Activated naive CD8-positive, alpha-beta T cell (primary cell): ENCODE measurements at regions not wholly inside any gene's neighbourhood (a gene's known extent, or its start where the extent isn't known, plus 50 kb on each side); places are given as distances from the start of the nearest gene placed in this dataset.

Experiments used
- H3K27ac Mint-ChIP-seq: one replicate; pipeline ENCODE4 v1.8.0; 2021; ENCODE audit warnings: mixed read lengths
- H3K27me3 Mint-ChIP-seq: one replicate; pipeline ENCODE4 v1.8.0; 2021; ENCODE audit warnings: mixed read lengths
- H3K36me3 Mint-ChIP-seq: one replicate; pipeline ENCODE4 v1.8.0; 2021; ENCODE audit warnings: mixed read lengths
- H3K4me1 Mint-ChIP-seq: one replicate; pipeline ENCODE4 v1.8.0; 2021; ENCODE audit warnings: low read depth, mixed read lengths
- H3K4me3 Mint-ChIP-seq: one replicate; pipeline ENCODE4 v1.8.0; 2021; ENCODE audit warnings: mild to moderate bottlenecking, mixed read lengths
- H3K9me3 Mint-ChIP-seq: one replicate; pipeline ENCODE4 v1.8.0; 2021; ENCODE audit warnings: low read depth, mixed read lengths

DNA sequence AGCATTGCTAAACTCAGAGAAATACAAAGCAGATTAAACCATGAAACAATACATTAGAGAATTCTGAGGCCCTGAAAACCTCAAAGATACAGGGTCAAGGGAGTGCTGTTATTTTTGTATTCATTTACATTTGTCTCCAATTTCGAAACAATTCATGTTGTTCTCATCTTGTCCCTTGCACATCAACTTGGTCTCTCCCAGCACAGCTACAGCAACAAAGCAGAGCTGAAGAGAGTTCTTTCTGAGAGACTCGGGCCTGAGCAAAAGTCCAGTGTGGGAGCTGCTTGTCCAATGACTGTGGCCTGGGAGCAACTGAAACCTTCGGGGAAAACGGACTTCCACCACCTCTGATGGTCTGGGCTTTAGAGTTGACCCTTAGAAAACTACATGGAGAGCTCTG is 79.4 kb upstream of the CDKN3 start:
- H3K36me3 Mint-ChIP-seq, result no peaks in the 10 kb centered on the region
- H3K9me3 Mint-ChIP-seq, result no peaks in the 10 kb centered on the region
- peaks cover 1% of the 10 kb centered on the region for H3K27me3 Mint-ChIP-seq
- no peak overlapping the region for H3K4me3 Mint-ChIP-seq
- H3K4me1 Mint-ChIP-seq, result no peaks in the 10 kb centered on the region
- no peak overlapping the region for H3K27ac Mint-ChIP-seq

- H3K4me3 Mint-ChIP-seq, result no peak overlapping the region
- no peaks in the 10 kb centered on the region for H3K36me3 Mint-ChIP-seq
- peaks cover 3% of the 10 kb centered on the region for H3K27me3 Mint-ChIP-seq
- no peaks in the 10 kb centered on the region for H3K9me3 Mint-ChIP-seq
- H3K27ac Mint-ChIP-seq, result no peak overlapping the region
- no peaks in the 10 kb centered on the region for H3K4me1 Mint-ChIP-seq
Measured at GRCh38 chr14:54322246-54322645, 74.6 kb upstream of the CDKN3 start.

DNA sequence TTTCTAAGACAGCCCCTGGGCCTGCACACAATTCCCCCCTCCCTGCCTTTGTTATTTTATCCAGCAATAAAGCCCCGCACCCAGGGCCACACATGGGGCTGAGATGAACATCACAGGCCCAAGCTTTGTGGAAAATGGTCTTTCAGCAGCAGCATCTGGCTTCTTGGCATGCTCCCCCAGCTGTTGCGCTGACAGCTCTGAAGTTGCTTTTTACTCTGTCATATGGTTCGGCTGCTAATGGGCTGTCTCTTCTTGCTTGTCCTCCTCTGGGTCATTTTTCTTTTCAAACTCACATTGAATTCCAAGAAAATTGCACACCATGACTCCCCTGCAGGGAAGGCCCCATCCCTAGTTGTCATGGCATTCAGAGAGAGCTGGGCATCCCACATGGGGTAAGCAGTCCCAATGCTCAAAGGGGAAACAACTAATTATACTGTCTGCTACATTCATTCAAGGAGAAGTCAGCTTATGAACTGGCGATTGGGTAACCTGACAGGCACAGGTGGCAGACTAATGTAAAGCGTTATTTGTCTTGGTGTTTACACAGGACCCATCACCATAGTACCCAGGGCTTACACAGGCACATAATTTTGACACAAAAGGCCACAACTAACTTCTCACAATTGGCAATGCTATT is 74.0 kb upstream of the CDKN3 start:
- peaks cover 3% of the 10 kb centered on the region for H3K27me3 Mint-ChIP-seq
- H3K36me3 Mint-ChIP-seq, result no peaks in the 10 kb centered on the region
- H3K9me3 Mint-ChIP-seq, result no peaks in the 10 kb centered on the region
- no peak overlapping the region for H3K4me3 Mint-ChIP-seq
- H3K4me1 Mint-ChIP-seq, result no peaks in the 10 kb centered on the region
- no peak overlapping the region for H3K27ac Mint-ChIP-seq

- H3K4me1 Mint-ChIP-seq, result no peaks in the 10 kb centered on the region
- H3K4me3 Mint-ChIP-seq, result no peak overlapping the region
- H3K27ac Mint-ChIP-seq, result no peak overlapping the region
- H3K36me3 Mint-ChIP-seq, result no peaks in the 10 kb centered on the region
- peaks cover 8% of the 10 kb centered on the region for H3K27me3 Mint-ChIP-seq
- no peaks in the 10 kb centered on the region for H3K9me3 Mint-ChIP-seq
Measured at GRCh38 chr14:54325766-54326165, 71.0 kb upstream of the CDKN3 start.

GRCh38 chr14:54329082-54329695 is 67.6 kb upstream of the CDKN3 start:
- Mint-ChIP-seq H3K27me3 (peaks cover 9% of the 10 kb centered on the region), H3K9me3 (no peaks in the 10 kb centered on the region)

DNA sequence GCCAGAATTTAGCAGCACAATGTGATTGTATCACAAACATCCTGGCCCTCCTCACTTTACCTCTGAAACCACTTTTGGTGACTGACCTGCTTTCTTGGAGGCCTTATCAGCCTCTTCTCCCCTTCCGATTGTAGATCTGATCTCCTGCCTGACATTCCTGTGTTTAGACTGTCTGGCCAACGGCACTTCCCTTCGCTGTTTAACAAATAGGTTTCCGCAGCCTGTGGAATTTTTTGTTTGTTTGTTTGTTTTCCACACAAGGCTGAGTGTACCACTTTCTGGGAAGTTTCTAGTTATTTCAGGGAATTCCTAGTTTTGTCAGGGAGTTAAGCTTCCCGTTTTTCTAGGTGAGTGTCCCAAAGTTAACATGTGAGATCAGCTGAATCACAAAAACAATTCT is 65.9 kb upstream of the CDKN3 start:
- Mint-ChIP-seq H3K27ac (no peak overlapping the region), H3K9me3 (no peaks in the 10 kb centered on the region), H3K4me1 (no peaks in the 10 kb centered on the region), H3K27me3 (peaks cover 10% of the 10 kb centered on the region), H3K4me3 (no peak overlapping the region), H3K36me3 (no peaks in the 10 kb centered on the region)

More at GRCh38 chr14:54329082-54329695, 67.6 kb upstream of the CDKN3 start:
- no peaks in the 10 kb centered on the region for H3K36me3 Mint-ChIP-seq
- no peaks in the 10 kb centered on the region for H3K4me1 Mint-ChIP-seq
- no peak overlapping the region for H3K27ac Mint-ChIP-seq
- H3K4me3 Mint-ChIP-seq, result no peak overlapping the region

DNA sequence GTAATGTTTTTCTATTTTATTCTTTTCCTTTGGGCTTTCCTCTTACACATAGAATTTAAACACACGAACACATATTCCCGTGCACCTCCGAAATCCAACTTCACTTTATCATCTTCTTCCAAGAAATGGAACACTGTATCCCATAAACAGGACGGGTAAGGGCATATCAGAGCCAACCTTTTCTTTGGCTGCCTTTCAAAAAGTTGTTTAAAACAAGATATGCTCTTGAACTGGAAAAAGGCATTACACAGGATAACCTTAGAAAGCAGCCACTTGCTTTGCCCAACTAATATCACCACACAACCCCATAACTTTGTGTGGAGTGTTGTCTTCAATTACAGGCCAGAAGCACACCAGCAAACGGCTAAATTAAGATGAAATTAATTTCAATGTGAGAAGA is 65.3 kb upstream of the CDKN3 start:
- H3K36me3 Mint-ChIP-seq, result no peaks in the 10 kb centered on the region
- H3K27me3 Mint-ChIP-seq, result peaks cover 10% of the 10 kb centered on the region
- no peaks in the 10 kb centered on the region for H3K4me1 Mint-ChIP-seq
- no peak overlapping the region for H3K4me3 Mint-ChIP-seq
- H3K9me3 Mint-ChIP-seq, result no peaks in the 10 kb centered on the region
- no peak overlapping the region for H3K27ac Mint-ChIP-seq

- Mint-ChIP-seq H3K27ac (no peak overlapping the region), H3K36me3 (no peaks in the 10 kb centered on the region), H3K4me3 (no peak overlapping the region), H3K9me3 (no peaks in the 10 kb centered on the region), H3K4me1 (no peaks in the 10 kb centered on the region), H3K27me3 (peaks cover 10% of the 10 kb centered on the region)
Measured at GRCh38 chr14:54332490-54332889, 64.3 kb upstream of the CDKN3 start.

- Mint-ChIP-seq H3K27ac (no peak overlapping the region), H3K4me3 (no peak overlapping the region), H3K27me3 (peaks cover 12% of the 10 kb centered on the region), H3K4me1 (no peaks in the 10 kb centered on the region), H3K36me3 (no peaks in the 10 kb centered on the region), H3K9me3 (no peaks in the 10 kb centered on the region)
Measured at GRCh38 chr14:54333511-54333910, 63.3 kb upstream of the CDKN3 start.

DNA sequence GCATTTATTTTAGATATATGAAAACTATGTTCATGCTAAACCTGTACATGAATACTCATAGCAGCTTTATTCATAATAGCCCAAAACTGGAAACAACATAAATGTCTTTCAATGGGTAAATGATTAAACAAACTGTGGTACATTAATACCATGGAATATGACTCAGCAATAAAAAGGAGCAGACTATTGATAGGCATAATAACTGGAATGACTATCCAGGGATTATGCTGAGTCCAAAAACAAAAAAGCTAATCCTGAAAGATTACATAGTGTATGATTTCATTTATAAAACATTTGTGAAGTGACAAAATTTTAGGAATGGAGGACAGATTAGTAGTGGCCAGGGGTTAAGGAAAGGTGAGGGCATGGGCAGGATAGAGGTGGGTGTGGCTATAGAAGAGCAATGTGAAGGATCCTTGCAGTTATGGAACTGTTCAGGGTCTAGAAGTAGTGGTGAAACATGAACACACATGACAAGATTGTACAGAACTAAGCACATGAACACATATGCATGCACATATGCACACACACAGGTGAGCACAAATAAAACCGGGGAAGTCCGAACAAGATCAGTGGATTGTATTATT is 61.1 kb upstream of the CDKN3 start:
- no peaks in the 10 kb centered on the region for H3K9me3 Mint-ChIP-seq
- no peaks in the 10 kb centered on the region for H3K36me3 Mint-ChIP-seq
- H3K4me1 Mint-ChIP-seq, result no peaks in the 10 kb centered on the region
- no peak overlapping the region for H3K27ac Mint-ChIP-seq
- peaks cover 8% of the 10 kb centered on the region for H3K27me3 Mint-ChIP-seq
- H3K4me3 Mint-ChIP-seq, result no peak overlapping the region

DNA sequence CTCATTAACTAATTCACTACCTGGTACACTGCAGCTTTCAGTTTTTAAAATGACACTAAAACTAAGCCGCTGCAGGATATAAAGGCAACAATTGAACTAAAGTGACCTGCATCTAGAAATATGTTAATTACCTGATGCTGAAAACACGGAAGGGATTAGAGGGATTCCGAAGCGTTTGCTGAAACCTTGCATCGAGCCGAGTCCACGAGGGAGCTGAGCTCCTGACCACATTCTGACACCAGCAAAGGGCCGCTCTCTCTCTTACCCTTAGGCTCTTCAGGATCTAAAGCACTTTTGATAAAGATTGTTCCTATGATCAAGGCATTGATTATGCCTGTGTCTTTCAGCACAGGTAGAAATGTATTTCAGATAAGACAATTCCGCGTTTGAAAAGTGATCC is 59.5 kb upstream of the CDKN3 start:
- no peak overlapping the region for H3K4me3 Mint-ChIP-seq
- H3K27me3 Mint-ChIP-seq, result peaks cover 8% of the 10 kb centered on the region
- H3K9me3 Mint-ChIP-seq, result no peaks in the 10 kb centered on the region
- H3K36me3 Mint-ChIP-seq, result no peaks in the 10 kb centered on the region
- H3K27ac Mint-ChIP-seq, result no peak overlapping the region
- no peaks in the 10 kb centered on the region for H3K4me1 Mint-ChIP-seq

- Mint-ChIP-seq H3K4me1 (no peaks in the 10 kb centered on the region), H3K27me3 (peaks cover 5% of the 10 kb centered on the region), H3K4me3 (no peak overlapping the region), H3K9me3 (no peaks in the 10 kb centered on the region), H3K27ac (no peak overlapping the region), H3K36me3 (no peaks in the 10 kb centered on the region)
Measured at GRCh38 chr14:54338696-54339317, 58.0 kb upstream of the CDKN3 start.

GRCh38 chr14:54339771-54340170 is 57.0 kb upstream of the CDKN3 start:
- no peaks in the 10 kb centered on the region for H3K9me3 Mint-ChIP-seq

GRCh38 chr14:54342806-54343205 is 54.0 kb upstream of the CDKN3 start:
- Mint-ChIP-seq H3K4me3 (no peak overlapping the region), H3K4me1 (no peaks in the 10 kb centered on the region), H3K36me3 (no peaks in the 10 kb centered on the region), H3K27me3 (peaks cover 3% of the 10 kb centered on the region), H3K9me3 (no peaks in the 10 kb centered on the region), H3K27ac (no peak overlapping the region)

More at GRCh38 chr14:54339771-54340170, 57.0 kb upstream of the CDKN3 start:
- no peak overlapping the region for H3K27ac Mint-ChIP-seq
- no peaks in the 10 kb centered on the region for H3K4me1 Mint-ChIP-seq
- H3K27me3 Mint-ChIP-seq, result peaks cover 5% of the 10 kb centered on the region
- no peak overlapping the region for H3K4me3 Mint-ChIP-seq
- H3K36me3 Mint-ChIP-seq, result no peaks in the 10 kb centered on the region

GRCh38 chr14:54343272-54344121 is 53.3 kb upstream of the CDKN3 start:
- Mint-ChIP-seq H3K9me3 (no peaks in the 10 kb centered on the region), H3K27ac (no peak overlapping the region), H3K36me3 (no peaks in the 10 kb centered on the region), H3K4me3 (no peak overlapping the region), H3K4me1 (no peaks in the 10 kb centered on the region), H3K27me3 (peaks cover 2% of the 10 kb centered on the region)
